RKO (cell line): ENCODE measurements at regions not wholly inside any gene's neighbourhood (a gene's known extent, or its start where the extent isn't known, plus 50 kb on each side); places are given as distances from the start of the nearest gene placed in this dataset.
"Not testable (repeated sequence)": the region's sequence is repeated elsewhere in the genome, so short reads cannot be mapped to it uniquely, and the experiment has no call there.

ENCODE experiments used
- DNase-seq: peaks from one replicate; pipeline ENCODE4 v3.0.0-alpha.2; 2016; ENCODE audit warnings: low spot score

GRCh38 chr4:34492414-34492813 lies 1751.9 kb downstream of the ARAP2 start:
- no peak for DNase-seq

GRCh38 chr4:34502086-34502485 lies 1742.2 kb downstream of the ARAP2 start:
- no peak for DNase-seq

GRCh38 chr4:34504731-34505130 lies 1739.6 kb downstream of the ARAP2 start:
- not testable (repeated sequence) for DNase-seq

- not testable (repeated sequence) for DNase-seq
These were observed 1737.7 kb downstream of the ARAP2 start for GRCh38 chr4:34506511-34507092.

GRCh38 chr4:34512616-34513015 lies 1731.7 kb downstream of the ARAP2 start:
- no peak for DNase-seq

- peak; percentile 53 for DNase-seq
These were observed 1727.8 kb downstream of the ARAP2 start for GRCh38 chr4:34516524-34516923.

- DNase-seq: no peak
These were observed 1709.4 kb downstream of the ARAP2 start for GRCh38 chr4:34534916-34535315.

GRCh38 chr4:34566091-34566490 lies 1678.2 kb downstream of the ARAP2 start:
- DNase-seq: no peak

- DNase-seq: no peak
These were observed 1672.3 kb downstream of the ARAP2 start for GRCh38 chr4:34572026-34572425.

- DNase-seq: no peak
These were observed 1629.0 kb downstream of the ARAP2 start for GRCh38 chr4:34615315-34615714.

GRCh38 chr4:34619531-34620162 lies 1624.7 kb downstream of the ARAP2 start:
- DNase-seq: peak; percentile 33

- DNase-seq: no peak
These were observed 1615.8 kb downstream of the ARAP2 start for GRCh38 chr4:34628471-34628870.

- DNase-seq: no peak
These were observed 1614.9 kb downstream of the ARAP2 start for GRCh38 chr4:34629451-34629850.

- peak; percentile 26 for DNase-seq
These were observed 1611.1 kb downstream of the ARAP2 start for GRCh38 chr4:34633241-34633640.

- no peak for DNase-seq
These were observed 1607.7 kb downstream of the ARAP2 start for GRCh38 chr4:34636623-34637022.

GRCh38 chr4:34643476-34643875 lies 1600.8 kb downstream of the ARAP2 start:
- DNase-seq: no peak

GRCh38 chr4:34644579-34645115 lies 1599.7 kb downstream of the ARAP2 start:
- no peak for DNase-seq

GRCh38 chr4:34649716-34650115 lies 1594.6 kb downstream of the ARAP2 start:
- DNase-seq: no peak

GRCh38 chr4:34664051-34664450 lies 1580.3 kb downstream of the ARAP2 start:
- no peak for DNase-seq

GRCh38 chr4:34676400-34676799 lies 1567.9 kb downstream of the ARAP2 start:
- no peak for DNase-seq

GRCh38 chr4:34678431-34678830 lies 1565.9 kb downstream of the ARAP2 start:
- no peak for DNase-seq

GRCh38 chr4:34679228-34679627 lies 1565.1 kb downstream of the ARAP2 start:
- no peak for DNase-seq

- no peak for DNase-seq
These were observed 1534.8 kb downstream of the ARAP2 start for GRCh38 chr4:34709564-34709963.
